ENCODE measurements at regions not wholly inside any gene's neighbourhood (a gene's known extent, or its start where the extent isn't known, plus 50 kb on each side); places are given as distances from the start of the nearest gene placed in this dataset.

- no peak for DNase-seq
Observed at GRCh38 chr17:5635949-5636348, 51.6 kb upstream of the NLRP1 start.

GRCh38 chr17:5638596-5638995 is 54.3 kb upstream of the NLRP1 start:
- DNase-seq = no peak

- DNase-seq = no peak
Observed at GRCh38 chr17:5640726-5641125, 56.4 kb upstream of the NLRP1 start.

DNA sequence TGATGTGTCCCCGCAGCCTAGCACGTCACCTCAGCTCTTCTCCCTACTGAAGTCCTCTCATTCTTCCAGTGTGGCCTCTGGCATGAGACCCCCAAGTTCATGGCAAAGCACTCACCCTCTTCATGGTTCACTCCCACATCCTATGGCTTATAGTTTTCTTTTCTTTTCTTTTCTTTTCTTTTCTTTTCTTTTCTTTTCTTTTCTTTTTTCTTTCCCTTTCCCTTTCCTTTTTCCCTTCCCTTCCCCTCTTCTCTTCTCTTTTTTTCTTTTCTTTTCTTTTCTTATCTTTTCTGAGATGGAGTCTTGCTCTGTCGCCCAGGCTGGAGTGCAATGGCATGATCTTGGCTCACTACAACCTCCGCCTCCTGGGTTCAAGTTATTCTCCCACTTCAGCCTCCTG is 58.4 kb upstream of the NLRP1 start:
- no peak for DNase-seq

GRCh38 chr17:5644065-5644464 is 59.8 kb upstream of the NLRP1 start:
- DNase-seq = no peak

DNA sequence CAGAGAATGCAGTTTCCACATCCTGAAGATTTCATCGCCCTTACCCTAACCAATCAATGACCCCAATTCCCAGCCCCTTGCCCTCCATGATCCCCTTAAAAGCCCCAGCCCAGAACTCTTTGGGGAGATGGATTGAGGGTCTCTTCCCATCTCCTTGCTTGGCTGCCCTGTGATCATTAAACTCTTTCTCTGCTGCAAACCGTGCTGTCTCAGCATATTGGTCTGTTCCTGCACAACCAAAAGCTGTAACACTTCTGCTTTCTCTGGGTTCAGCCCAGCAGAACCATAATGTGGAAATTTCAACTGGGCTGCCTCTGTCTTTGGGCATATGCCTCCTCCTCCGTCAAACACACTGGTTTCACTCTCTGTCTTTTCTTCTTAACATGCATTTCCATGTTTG is 67.0 kb upstream of the NLRP1 start:
- no peak for DNase-seq

GRCh38 chr17:5661491-5662125 is 77.3 kb upstream of the NLRP1 start:
- DNase-seq = no peak

GRCh38 chr17:5662409-5663085 is 78.2 kb upstream of the NLRP1 start:
- no peak for DNase-seq

DNA sequence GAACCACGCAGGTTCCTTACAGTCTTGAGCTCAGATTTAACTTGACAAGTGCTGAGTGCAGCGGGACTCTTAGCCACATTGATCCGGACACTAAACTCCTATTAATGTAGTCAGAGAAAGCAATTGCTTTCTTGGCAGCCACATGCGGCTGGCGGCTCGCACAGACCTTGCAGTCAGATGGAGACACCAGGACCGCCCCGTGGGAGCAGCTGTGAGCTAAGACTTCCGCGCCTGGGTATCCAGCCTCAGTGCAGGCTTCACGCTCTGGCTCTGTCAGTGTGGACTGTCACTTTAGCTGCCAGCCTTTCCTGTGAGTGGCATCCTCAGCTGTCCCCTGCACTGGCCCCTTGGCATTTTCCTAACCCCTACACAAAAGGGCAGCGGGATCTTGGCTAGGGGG is 80.9 kb upstream of the NLRP1 start:
- DNase-seq = no peak

DNA sequence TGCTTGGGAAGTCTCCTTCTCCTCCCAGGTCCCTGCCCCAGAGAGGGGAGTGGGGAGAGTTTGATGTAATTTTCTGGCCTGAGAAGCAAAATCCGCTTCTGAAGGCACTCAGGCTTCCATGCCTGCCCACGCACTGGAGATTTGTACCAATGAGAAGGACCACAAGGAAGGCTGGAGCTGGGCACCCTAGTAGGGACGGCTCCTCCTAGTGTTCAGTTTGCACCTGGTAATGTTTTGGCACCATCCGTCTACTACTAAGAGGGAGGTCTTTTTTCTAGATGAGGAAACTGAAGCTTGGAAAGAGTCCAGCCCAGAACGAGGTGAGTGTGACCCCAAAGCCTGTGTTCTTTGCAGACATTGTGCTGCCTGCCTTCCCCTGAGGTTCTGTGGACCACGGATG is 83.6 kb upstream of the NLRP1 start:
- no peak for DNase-seq

DNA sequence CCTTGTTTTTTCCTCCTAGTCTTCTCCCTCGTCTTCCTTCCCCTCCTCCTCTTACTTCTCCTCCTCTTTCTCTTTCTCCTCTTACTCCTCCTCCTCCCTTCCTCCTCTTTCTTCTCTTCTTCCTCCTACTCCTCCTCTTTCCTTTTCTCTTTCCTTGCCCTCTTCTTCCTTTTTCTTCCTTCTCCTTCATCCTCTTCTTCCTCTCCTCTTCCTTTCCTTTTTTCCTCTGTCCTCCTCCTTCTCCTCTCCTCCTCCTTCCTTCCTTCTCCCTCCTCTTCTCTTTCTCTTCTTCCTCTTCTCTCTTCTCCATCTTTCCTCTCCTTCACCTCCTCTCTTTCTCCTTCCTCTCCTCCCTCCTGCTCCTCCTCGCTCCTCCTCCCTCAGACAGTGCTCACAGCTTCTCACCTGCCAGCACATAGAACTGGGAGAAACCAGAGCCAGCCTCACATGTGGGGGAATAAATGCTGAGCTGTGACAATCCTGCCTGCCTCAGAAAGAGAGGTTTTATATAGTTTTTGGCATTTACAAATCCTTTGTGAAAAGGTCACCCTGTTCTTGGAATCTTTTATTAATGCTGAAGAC is 84.3 kb upstream of the NLRP1 start:
- DNase-seq = no peak

GRCh38 chr17:5669191-5669590 is 84.9 kb upstream of the NLRP1 start:
- no peak for DNase-seq

DNA sequence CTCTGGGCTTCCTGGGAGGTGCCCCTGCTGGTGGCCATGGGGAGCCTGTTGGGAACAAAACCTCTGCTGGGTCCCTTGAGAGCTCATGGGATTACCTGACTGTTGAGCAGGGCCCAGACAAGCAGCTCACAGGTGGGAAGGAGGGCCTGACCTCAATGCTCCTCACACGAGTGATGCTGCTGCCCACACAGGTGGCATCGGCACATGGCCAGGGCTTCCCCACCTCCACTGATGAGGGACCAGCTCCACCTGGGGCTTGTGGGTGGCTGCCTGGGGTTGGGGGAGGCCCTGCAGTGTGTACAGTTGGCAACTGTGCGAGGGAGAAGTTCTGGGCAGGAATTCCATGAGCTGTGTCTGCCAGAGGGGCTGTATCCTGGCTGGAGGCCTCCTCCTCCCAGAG is 87.8 kb upstream of the NLRP1 start:
- no peak for DNase-seq

- no peak for DNase-seq
Observed at GRCh38 chr17:5672815-5673430, 88.6 kb upstream of the NLRP1 start.

- no peak for DNase-seq
Observed at GRCh38 chr17:5675625-5676421, 91.5 kb upstream of the NLRP1 start.

DNA sequence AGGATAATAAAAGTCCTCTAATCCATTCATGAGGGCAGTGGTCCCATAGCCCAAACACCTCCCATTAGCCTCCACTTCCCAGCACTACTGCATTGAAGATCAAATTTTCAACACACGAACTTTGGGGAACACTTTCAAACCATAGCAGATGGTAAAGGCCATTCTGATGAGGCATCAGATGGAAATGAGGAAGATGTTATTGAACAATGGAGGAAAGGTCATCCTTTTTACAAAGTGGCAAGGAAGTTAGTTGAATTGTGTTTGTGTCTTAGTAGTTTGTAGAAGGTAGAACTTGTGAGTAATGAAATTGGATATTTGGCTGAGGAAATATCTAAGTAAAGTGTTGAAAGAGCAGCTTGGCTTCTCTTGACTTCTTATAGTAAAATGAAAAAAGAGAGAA is 93.3 kb upstream of the NLRP1 start:
- DNase-seq = no peak

DNA sequence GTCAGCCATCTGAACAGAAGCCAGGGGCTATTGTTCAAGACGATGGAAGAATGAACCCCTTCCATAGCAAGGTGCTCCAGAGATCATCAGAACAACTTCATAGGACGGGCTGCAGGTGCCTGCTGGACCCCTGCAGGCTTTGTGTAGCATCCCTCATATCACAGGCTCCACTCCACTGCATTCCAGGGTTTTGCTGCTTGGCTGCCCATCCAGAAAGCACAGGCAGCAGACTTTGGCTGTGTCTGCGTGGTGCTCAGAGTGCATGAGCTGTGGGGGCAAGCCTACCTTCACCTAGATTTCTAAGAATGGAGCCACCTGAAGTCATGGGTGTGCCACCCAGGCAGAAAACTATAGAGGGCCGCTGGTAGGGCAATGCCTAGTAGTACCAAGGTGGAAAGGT is 93.9 kb upstream of the NLRP1 start:
- DNase-seq = no peak

GRCh38 chr17:5680766-5681165 is 96.5 kb upstream of the NLRP1 start:
- no peak for DNase-seq

GRCh38 chr17:5683241-5683640 is 98.9 kb upstream of the NLRP1 start:
- DNase-seq = no peak

DNA sequence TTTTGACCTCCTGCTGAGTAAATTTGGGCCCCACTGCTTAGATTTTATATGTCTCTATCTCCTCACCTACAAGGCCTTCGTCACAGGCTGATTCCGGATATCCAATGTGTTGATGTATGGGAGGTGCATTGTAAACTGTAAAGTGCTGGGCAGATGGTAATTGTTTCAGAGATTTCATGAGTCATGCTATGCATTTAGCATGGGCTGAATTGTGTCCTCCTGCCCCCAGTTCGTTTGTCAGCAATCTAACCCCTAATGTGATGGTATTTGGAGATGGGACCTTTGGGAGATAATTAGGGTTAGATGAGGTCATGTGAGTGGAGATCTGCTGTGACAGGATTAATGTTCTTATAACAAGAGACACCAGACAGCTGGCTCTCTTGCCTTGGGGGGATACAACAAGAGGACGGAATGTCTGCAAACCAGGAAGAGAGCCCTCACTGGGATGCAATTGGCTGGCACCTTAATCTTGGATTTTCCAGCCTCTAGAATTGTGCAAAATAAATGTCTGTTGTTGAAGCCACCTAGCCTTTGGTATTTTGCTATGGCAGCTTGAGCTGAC is 101.8 kb upstream of the NLRP1 start:
- no peak for DNase-seq

DNA sequence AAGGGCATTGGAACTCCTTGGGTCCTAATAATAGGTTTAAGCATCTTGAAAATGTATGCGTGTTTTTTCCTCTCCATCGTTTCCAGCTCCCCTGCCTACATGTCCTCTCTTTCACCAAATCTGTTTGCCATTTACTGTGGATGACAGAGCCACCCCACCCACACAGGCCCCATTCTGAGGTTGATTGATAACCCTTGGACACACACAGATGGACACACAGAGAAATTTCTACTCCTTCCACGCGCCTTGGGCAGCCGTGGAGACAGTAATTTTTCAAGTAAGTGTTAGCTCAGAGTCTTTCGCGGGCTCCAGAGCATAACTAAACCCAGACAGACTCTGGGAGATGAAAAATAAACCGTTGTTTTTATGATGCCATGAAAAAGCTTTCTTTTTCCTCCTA is 103.3 kb upstream of the NLRP1 start:
- no peak for DNase-seq

GRCh38 chr17:5693821-5694220 is 109.5 kb upstream of the NLRP1 start:
- DNase-seq = no peak

DNA sequence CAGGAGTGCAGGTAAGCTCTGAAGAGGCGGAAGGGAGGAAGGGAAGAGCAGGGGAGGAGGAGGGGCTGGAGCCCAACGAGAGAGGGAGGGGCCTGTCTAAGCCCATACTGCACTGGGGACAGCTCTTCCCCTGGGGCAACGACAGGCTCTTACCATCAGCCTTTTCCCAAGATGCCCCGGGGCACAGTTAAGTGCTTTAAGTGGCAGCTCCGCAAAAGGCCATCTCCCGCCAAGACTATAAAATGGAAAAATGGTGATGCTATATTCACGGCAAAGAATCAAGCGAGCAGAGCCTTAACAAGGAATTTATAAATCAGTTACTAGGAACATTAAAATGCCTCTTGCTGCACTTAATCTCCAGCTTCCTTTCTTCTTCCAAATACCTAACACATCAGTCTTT is 110.2 kb upstream of the NLRP1 start:
- DNase-seq = no peak
